DMS53 (cell line): ENCODE measurements at regions not wholly inside any gene's neighbourhood (a gene's known extent, or its start where the extent isn't known, plus 50 kb on each side); places are given as distances from the start of the nearest gene placed in this dataset.

Source experiments
- DNase-seq: peaks from one replicate; lab custom pipeline; 2025; lab: John Stamatoyannopoulos, UW

- DNase-seq = no peak
Measured at GRCh38 chr2:145595296-145595695, 1075.4 kb upstream of the ZEB2 start.

GRCh38 chr2:145593991-145594614, 1074.2 kb upstream of the ZEB2 start:
- DNase-seq = peak; percentile 6

- no peak for DNase-seq
Measured at GRCh38 chr2:145593280-145593679, 1073.4 kb upstream of the ZEB2 start.

GRCh38 chr2:145592361-145592760, 1072.4 kb upstream of the ZEB2 start:
- DNase-seq = no peak

GRCh38 chr2:145591109-145591809, 1071.3 kb upstream of the ZEB2 start:
- DNase-seq = no peak

GRCh38 chr2:145587922-145588321, 1068.0 kb upstream of the ZEB2 start:
- DNase-seq = no peak

GRCh38 chr2:145584353-145584752, 1064.4 kb upstream of the ZEB2 start:
- DNase-seq = no peak

- DNase-seq = no peak
Measured at GRCh38 chr2:145573608-145574007, 1053.7 kb upstream of the ZEB2 start.

GRCh38 chr2:145572238-145572637, 1052.3 kb upstream of the ZEB2 start:
- no peak for DNase-seq

- peak; percentile 10 for DNase-seq
Measured at GRCh38 chr2:145569108-145569507, 1049.2 kb upstream of the ZEB2 start.

- peak; percentile 63 for DNase-seq
Measured at GRCh38 chr2:145563741-145564615, 1044.1 kb upstream of the ZEB2 start.

GRCh38 chr2:145561152-145561551, 1041.2 kb upstream of the ZEB2 start:
- DNase-seq = peak; percentile 1

- DNase-seq = no peak
Measured at GRCh38 chr2:145558617-145559350, 1038.9 kb upstream of the ZEB2 start.

- DNase-seq = no peak
Measured at GRCh38 chr2:145555360-145555759, 1035.4 kb upstream of the ZEB2 start.

- DNase-seq = no peak
Measured at GRCh38 chr2:145551686-145552085, 1031.8 kb upstream of the ZEB2 start.

GRCh38 chr2:145548479-145548878, 1028.6 kb upstream of the ZEB2 start:
- no peak for DNase-seq

- DNase-seq = no peak
Measured at GRCh38 chr2:145547620-145548019, 1027.7 kb upstream of the ZEB2 start.

GRCh38 chr2:145546091-145546490, 1026.2 kb upstream of the ZEB2 start:
- peak; percentile 1 for DNase-seq

GRCh38 chr2:145543856-145544255, 1023.9 kb upstream of the ZEB2 start:
- no peak for DNase-seq

- no peak for DNase-seq
Measured at GRCh38 chr2:145543155-145543554, 1023.2 kb upstream of the ZEB2 start.

- DNase-seq = no peak
Measured at GRCh38 chr2:145541028-145541427, 1021.1 kb upstream of the ZEB2 start.

GRCh38 chr2:145538661-145539350, 1018.9 kb upstream of the ZEB2 start:
- no peak for DNase-seq
